Stimulated activated CD8-positive, alpha-beta memory T cell treated with anti-CD3 and anti-CD28 coated beads, Interleukin-15, amount 100 ng/mL, for 48 hours (primary cell): ENCODE measurements at regions not wholly inside any gene's neighbourhood (a gene's known extent, or its start where the extent isn't known, plus 50 kb on each side); places are given as distances from the start of the nearest gene placed in this dataset.
"Not testable (repeated sequence)": the region's sequence is repeated elsewhere in the genome, so short reads cannot be mapped to it uniquely, and the experiment has no call there.

Experiments used
- DNase-seq, 2 donors: peaks; one replicate each; pipeline ENCODE4 v3.0.0-alpha.2; 2020; ENCODE audit warnings: low read depth in 2 of 2

GRCh38 chrX:110511238-110511637 lies 152.6 kb downstream of the RTL9 start:
- no peak for DNase-seq

GRCh38 chrX:110512341-110512740 lies 153.7 kb downstream of the RTL9 start:
- DNase-seq: no peak

GRCh38 chrX:110514509-110514908 lies 155.9 kb downstream of the RTL9 start:
- DNase-seq: no peak

- no peak for DNase-seq
Measured at GRCh38 chrX:110519501-110519900, 160.9 kb downstream of the RTL9 start.

- no peak for DNase-seq
Measured at GRCh38 chrX:110519906-110520452, 161.3 kb downstream of the RTL9 start.

GRCh38 chrX:110520652-110521051 lies 162.0 kb downstream of the RTL9 start:
- DNase-seq: not testable (repeated sequence)

- no peak for DNase-seq
Measured at GRCh38 chrX:110531873-110532580, 173.4 kb downstream of the RTL9 start.

- no peak for DNase-seq
Measured at GRCh38 chrX:110532581-110532931, 173.9 kb downstream of the RTL9 start.

GRCh38 chrX:110536816-110537215 lies 178.2 kb downstream of the RTL9 start:
- no peak for DNase-seq

- DNase-seq: no peak
Measured at GRCh38 chrX:110541266-110541665, 182.6 kb downstream of the RTL9 start.

GRCh38 chrX:110550854-110551253 lies 192.2 kb downstream of the RTL9 start:
- not testable (repeated sequence) for DNase-seq

- DNase-seq: no peak
Measured at GRCh38 chrX:110557864-110558263, 199.2 kb downstream of the RTL9 start.

- DNase-seq: no peak
Measured at GRCh38 chrX:110558406-110558805, 199.8 kb downstream of the RTL9 start.

- DNase-seq: no peak
Measured at GRCh38 chrX:110561034-110561433, 202.4 kb downstream of the RTL9 start.

GRCh38 chrX:110563282-110563681 lies 204.6 kb downstream of the RTL9 start:
- no peak for DNase-seq

- no peak for DNase-seq
Measured at GRCh38 chrX:110568441-110568840, 209.8 kb downstream of the RTL9 start.

- DNase-seq: no peak
Measured at GRCh38 chrX:110569506-110569905, 210.9 kb downstream of the RTL9 start.

- no peak for DNase-seq
Measured at GRCh38 chrX:110578270-110578669, 217.3 kb downstream of the CHRDL1 start.

GRCh38 chrX:110584083-110584482 lies 211.5 kb downstream of the CHRDL1 start:
- no peak for DNase-seq

GRCh38 chrX:110588164-110588563 lies 207.5 kb downstream of the CHRDL1 start:
- no peak for DNase-seq

- no peak for DNase-seq
Measured at GRCh38 chrX:110588853-110589252, 206.8 kb downstream of the CHRDL1 start.

- no peak for DNase-seq
Measured at GRCh38 chrX:110600745-110601310, 194.8 kb downstream of the CHRDL1 start.

- DNase-seq: no peak
Measured at GRCh38 chrX:110614596-110614995, 181.0 kb downstream of the CHRDL1 start.
